ENCODE measurements at regions not wholly inside any gene's neighbourhood (a gene's known extent, or its start where the extent isn't known, plus 50 kb on each side); places are given as distances from the start of the nearest gene placed in this dataset.

DNA sequence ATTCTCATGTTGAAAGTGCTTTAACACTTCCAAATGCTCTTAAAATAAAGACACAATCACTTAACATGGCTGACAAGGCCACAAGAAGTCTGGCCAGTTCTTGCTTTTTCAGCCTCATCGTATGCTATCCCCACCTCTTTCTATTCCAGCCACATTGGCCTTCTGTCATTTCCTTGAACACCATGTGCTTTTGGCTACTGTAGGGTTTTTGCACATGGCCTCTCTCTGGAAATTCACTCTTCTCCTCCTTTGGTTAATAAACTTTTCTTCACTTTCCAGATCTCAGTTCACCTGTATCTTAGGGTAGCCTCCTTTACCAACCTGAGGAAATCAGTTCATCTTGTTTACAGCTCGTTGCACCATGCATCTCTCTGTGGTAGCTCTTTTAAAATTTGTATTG is 450.5 kb upstream of the MEX3C start (continued):
- TF ChIP-seq, protein P1, sequence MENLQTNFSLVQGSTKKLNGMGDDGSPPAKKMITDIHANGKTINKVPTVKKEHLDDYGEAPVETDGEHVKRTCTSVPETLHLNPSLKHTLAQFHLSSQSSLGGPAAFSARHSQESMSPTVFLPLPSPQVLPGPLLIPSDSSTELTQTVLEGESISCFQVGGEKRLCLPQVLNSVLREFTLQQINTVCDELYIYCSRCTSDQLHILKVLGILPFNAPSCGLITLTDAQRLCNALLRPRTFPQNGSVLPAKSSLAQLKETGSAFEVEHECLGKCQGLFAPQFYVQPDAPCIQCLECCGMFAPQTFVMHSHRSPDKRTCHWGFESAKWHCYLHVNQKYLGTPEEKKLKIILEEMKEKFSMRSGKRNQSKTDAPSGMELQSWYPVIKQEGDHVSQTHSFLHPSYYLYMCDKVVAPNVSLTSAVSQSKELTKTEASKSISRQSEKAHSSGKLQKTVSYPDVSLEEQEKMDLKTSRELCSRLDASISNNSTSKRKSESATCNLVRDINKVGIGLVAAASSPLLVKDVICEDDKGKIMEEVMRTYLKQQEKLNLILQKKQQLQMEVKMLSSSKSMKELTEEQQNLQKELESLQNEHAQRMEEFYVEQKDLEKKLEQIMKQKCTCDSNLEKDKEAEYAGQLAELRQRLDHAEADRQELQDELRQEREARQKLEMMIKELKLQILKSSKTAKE (IDR thresholded peaks at IDR 0.05; ENCODE audit: low read depth, poor library complexity, severe bottlenecking), result no peak
- TF ChIP-seq ASH2L (IDR thresholded peaks at IDR 0.05; ENCODE audit: borderline replicate concordance, low read depth), result no peak

DNA sequence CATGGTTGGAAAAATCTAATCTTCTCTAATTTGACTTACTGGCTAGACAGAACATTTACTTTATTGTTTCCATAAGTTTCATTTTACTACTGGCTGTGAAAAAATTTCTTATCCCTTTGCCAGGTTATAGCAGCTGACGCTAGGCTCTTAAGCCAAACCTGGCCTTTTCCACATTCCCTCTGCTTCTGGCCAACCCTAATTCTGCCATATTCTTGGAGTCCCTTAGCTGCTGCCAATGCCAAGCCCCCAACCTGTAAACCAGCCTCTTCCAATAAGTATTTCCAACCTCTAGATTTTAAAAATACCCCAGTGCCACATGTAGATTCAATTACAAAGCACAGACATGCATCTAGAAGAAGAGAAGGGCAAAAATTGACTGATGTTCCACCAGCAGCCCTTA is 452.3 kb upstream of the MEX3C start:
- FAIRE-seq (no peak), ATAC-seq (no peak), DNase-seq (ENCODE audit: low read depth, low spot score) (no peak)
- in situ Hi-C loops (cut with MboI), result loop anchor here (25.0 kb wide), 2 partner anchors 1263 to 1738 kb away; no protein-coding TSS in a partner anchor
- CTCF ChIA-PET, result interaction anchor here (1.1 to 2.1 kb wide), 2 partner anchors 27 to 29 kb away, joined by 4 to 8 read pairs; no protein-coding TSS in a partner anchor
- H3K4me3 ChIP-seq, result no peak overlapping the region
- POLR2A ChIA-PET, result no interaction called here
- intact Hi-C loops (cut with micrococcal nuclease; ENCODE audit: unreplicated experiment), result loop anchor here (10.0 kb wide), 1 partner anchor 745 kb away; no protein-coding TSS in a partner anchor
- H2AFZ ChIP-seq (ENCODE audit: control insufficient read depth, low read depth, low read length), result no peak overlapping the region
- no peaks in the 10 kb centered on the region for H3K9me3 ChIP-seq (replicated peaks; ENCODE audit: control insufficient read depth, insufficient read depth, low read length)
- BruUV-seq (replicated peaks), result no TSS peak
- 88% methylated on average over 1 of the region's 1 CpG for WGBS (ENCODE audit: insufficient coverage, insufficient replicate concordance, low lambda C conversion rate, missing lambda C conversion rate)
- no peaks in the 10 kb centered on the region for H3K36me3 ChIP-seq (ENCODE audit: control insufficient read depth in 2 of 2, insufficient read depth in 2 of 2, low read length in 1 of 2)
- no peaks in the 10 kb centered on the region for H3K79me2 ChIP-seq (ENCODE audit: control insufficient read depth, insufficient read depth, low read length)
- no peak overlapping the region for H3K27ac ChIP-seq (ENCODE audit: control insufficient read depth, insufficient read depth)
- no peak overlapping the region for H3K9ac ChIP-seq (ENCODE audit: control insufficient read depth, insufficient read depth, low read length)
- peaks cover 2% of the 10 kb centered on the region for H3K4me1 ChIP-seq (ENCODE audit: control insufficient read depth, insufficient read depth, low read length)
- RAD21 ChIA-PET (ENCODE audit: unreplicated experiment), result interaction anchor here (1.3 kb wide), 1 partner anchor 19 kb away, joined by 4 read pairs; no protein-coding TSS in a partner anchor
- H4K20me1 ChIP-seq (ENCODE audit: control insufficient read depth, insufficient read depth), result no peaks in the 10 kb centered on the region
- no peak overlapping the region for H3K4me2 ChIP-seq (ENCODE audit: control insufficient read depth, insufficient read depth)
- SMC1A ChIA-PET (ENCODE audit: uncharacterized antibody, unreplicated experiment), result interaction anchor here (1.0 to 2.4 kb wide), 2 partner anchors 9 to 19 kb away, joined by 3 to 7 read pairs; no protein-coding TSS in a partner anchor
- no peaks in the 10 kb centered on the region for H3K27me3 ChIP-seq (replicated peaks in 1 of 2; ENCODE audit: control insufficient read depth in 2 of 2, insufficient read depth in 2 of 2, low read length in 1 of 2)
- TF ChIP-seq ZNF622 (IDR thresholded peaks at IDR 0.05) (no peak), BHLHE40 (IDR thresholded peaks at IDR 0.05; ENCODE audit: borderline replicate concordance in 1 of 2, low read depth in 2 of 2, low read length in 1 of 2) (no peak), IRF4 (IDR thresholded peaks at IDR 0.05; ENCODE audit: low read depth, low read length) (no peak), FOXK2 (IDR thresholded peaks at IDR 0.05) (no peak), RFX5 (IDR thresholded peaks at IDR 0.05; ENCODE audit: low read depth, low read length) (no peak), SIN3A (IDR thresholded peaks at IDR 0.05; ENCODE audit: low read depth, low read length) (no peak), GABPA (IDR thresholded peaks at IDR 0.05; ENCODE audit: low read depth) (no peak), SUZ12 (IDR thresholded peaks at IDR 0.05; ENCODE audit: unreplicated experiment) (no peak), PML (IDR thresholded peaks at IDR 0.05; ENCODE audit: low read length) (no peak), RAD51 (IDR thresholded peaks at IDR 0.05) (no peak), RB1 (IDR thresholded peaks at IDR 0.05; ENCODE audit: borderline replicate concordance) (no peak), YY1 (IDR thresholded peaks at IDR 0.05; ENCODE audit: low read depth, low read length) (no peak), JUNB (IDR thresholded peaks at IDR 0.05) (no peak), EZH2 (IDR thresholded peaks at IDR 0.05; ENCODE audit: borderline replicate concordance, control insufficient read depth, low read depth, low read length) (no peak)
- TF ChIP-seq, protein P2, sequence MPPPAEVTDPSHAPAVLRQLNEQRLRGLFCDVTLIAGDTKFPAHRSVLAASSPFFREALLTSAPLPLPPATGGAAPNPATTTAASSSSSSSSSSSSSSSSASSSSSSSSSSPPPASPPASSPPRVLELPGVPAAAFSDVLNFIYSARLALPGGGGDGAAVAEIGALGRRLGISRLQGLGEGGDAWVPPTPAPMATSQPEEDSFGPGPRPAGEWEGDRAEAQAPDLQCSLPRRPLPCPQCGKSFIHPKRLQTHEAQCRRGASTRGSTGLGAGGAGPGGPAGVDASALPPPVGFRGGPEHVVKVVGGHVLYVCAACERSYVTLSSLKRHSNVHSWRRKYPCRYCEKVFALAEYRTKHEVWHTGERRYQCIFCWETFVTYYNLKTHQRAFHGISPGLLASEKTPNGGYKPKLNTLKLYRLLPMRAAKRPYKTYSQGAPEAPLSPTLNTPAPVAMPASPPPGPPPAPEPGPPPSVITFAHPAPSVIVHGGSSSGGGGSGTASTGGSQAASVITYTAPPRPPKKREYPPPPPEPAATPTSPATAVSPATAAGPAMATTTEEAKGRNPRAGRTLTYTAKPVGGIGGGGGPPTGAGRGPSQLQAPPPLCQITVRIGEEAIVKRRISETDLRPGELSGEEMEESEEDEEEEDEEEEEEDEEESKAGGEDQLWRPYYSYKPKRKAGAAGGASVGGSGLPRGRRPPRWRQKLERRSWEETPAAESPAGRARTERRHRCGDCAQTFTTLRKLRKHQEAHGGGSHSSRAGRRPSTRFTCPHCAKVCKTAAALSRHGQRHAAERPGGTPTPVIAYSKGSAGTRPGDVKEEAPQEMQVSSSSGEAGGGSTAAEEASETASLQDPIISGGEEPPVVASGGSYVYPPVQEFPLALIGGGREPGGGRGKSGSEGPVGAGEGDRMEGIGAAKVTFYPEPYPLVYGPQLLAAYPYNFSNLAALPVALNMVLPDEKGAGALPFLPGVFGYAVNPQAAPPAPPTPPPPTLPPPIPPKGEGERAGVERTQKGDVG (CRISPR knock-in tag; IDR thresholded peaks at IDR 0.05), result no peak

Data from GM12878 (cell line).